Head of caudate nucleus (tissue), 42 donors: ENCODE measurements at regions not wholly inside any gene's neighbourhood (a gene's known extent, or its start where the extent isn't known, plus 50 kb on each side); places are given as distances from the start of the nearest gene placed in this dataset.
A peak's percentile ranks its signal among the peaks of the same experiment; 100 is the strongest.
"Not testable (repeated sequence)": the region's sequence is repeated elsewhere in the genome, so short reads cannot be mapped to it uniquely, and the experiment has no call there.

Source experiments
- DNase-seq, 42 donors: peaks; one replicate each; pipeline versions ENCODE4 v3.0.0 to v3.0.0-alpha.2; 2020 to 2021; ENCODE audit warnings: mixed read lengths in 7 of 42
- intact Hi-C: fragments of 100-400 bp; cut with DNase I; formaldehyde crosslinking; loops from one replicate; pipeline ENCODE4 v1.15.0; 2022

DNA sequence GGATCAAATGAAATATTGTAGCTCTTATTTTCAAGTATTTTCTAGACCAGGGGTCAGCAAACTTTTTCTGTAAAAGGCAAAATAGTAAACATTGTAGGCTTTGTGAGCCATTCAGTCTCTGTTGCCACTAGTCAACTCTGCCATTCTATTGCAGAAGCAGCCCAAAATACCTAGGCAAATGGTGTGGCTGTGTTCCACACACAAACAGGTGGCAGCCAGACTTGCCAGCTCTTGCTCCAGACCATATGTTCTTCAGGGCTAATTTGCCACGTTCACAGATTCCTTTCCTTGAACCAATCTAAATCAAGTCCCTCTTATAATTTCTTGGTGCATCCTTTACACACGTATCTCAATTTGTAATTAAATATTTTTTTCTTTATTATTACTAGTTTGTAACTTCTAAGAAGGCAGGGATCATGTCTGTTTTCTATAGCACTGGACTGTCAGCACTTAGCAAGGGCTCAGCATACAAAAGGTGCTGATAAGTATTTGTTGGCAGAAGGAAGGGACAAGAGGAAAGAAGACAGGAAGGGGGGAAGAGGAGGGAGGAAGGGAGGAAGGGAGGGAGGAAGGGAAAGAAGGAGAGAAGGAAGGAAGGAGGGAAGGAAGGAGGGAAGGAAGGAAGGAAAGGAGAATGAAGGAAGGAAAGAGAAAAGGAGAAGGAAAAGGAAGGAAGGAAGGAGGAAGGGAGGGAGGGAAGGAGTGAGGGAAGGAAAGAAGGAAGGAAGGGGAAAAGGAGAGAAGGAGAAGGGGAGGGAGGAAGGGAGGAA, 106.5 kb upstream of the EDEM3 start:
- intact Hi-C loops, result no loop called here
- DNase-seq, result no peak

DNA sequence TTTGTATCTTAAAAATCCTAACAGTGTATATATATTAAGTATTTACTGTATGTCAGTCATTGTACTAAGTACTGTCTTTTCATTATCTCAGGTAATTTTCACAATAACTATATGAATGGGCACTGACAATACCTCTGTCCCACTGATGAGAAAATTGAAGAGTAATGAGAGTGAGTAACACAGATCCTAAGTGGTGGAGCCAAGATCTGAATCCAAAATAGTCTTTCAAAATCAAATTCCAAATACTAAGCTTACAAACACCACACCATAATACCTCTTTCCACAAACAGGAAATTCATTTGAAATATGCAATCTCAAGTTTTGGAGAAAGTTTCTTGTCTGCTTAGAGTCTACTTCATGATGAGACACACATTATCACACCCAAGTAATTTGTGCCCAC, 105.9 kb upstream of the EDEM3 start:
- DNase-seq, result no peak
- intact Hi-C loops, result no loop called here

DNA sequence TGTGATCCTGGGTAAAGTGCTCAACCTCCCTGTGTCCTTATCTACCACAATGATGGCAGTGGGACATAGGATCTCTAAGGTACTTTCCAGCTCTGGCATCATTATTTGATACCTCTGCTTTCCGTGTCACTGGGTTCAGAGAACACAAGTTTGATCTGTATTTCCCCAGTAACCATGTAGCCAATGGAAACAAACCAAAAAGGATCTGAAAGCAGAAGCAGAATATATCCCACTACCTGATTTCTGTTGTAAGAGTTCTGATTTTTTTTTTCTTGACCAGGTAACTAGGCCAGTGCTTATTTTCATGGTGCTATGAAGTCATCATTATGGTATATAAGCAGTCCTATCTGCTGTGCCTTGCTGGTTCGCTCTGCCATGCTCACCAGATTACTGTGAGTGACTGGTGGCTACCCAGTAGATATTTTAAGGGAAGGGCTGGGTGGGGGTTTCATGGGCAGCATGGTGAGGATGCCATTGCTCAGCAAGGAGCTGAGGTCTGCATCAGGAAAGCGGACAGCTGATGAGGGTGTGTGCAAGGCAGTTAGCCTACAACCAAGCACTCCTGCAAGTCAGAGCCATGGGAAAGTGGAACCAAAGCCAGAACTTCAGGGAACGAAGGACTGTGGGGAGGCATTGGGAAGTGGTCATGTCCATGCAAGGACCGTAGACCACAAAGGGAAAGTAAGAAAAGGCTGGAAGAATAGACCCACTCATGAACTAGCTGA, 104.9 kb upstream of the EDEM3 start:
- intact Hi-C loops, result no loop called here
- DNase-seq, result no peak

DNA sequence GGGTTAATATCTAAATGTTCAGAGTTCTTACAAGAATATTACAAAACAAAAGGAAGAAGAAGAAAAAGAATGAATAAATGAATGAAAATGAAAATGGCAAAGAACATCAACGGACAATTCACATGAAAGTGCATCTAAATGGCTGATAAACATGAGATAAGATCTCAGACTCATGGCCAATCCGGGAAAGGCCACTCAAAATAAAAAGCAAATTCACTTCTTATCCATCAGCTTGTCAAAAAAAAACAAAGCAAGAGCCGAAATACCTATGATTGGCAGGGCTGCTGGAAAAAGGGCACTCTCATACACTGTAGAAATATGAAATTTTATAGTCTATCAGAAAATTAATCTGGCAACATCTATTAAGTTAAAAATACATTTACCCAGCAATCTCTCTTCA, 103.6 kb upstream of the EDEM3 start:
- no peak for DNase-seq
- intact Hi-C loops, result no loop called here

DNA sequence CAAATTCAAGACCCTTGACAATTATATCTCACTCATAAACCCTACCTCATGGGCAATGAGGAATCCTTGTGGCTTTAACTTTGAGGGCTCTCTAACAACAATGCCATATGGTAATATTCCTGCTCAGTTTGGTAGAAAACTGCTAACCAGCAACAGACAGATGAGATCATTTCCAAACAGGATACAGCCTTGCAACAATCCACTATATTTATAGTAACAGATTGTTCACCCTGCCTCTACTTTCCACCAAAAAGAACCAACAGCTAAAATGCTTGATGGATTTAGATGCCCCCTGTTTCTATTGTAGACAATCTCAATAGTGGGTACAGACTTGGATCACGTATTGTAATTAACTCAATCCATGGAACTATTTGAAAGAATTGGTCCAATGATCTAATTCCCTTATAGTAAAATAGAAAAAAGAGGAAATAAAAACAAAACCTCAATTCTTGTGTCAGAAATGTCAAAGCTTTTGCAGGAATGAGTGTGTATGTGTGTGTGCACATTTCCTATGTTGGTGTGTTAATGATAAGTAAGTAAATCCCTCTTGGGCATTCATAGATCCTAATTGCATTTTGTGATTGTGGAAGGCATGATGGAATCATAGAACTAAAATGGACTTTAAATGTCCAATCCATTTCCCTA, 100.0 kb upstream of the EDEM3 start:
- intact Hi-C loops, result no loop called here
- no peak for DNase-seq

DNA sequence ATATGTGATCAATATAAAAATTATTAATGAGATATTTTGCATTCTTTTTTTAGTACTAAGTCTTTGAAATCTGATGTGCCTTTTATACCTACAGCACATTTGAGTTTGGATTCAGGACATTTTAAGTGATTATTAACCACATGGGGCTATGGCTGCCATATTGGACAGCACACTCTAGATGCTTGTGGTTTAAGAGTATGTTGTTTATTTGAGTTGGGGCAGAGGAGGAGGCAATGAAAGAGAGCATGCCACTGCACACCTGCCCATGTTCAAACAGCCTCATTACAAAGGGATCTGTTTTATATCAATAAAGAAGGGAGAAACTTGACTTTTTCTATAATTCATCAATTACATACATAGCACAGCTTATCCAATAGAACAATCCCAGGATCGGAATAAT, 99.4 kb upstream of the EDEM3 start:
- DNase-seq, result no peak
- intact Hi-C loops, result no loop called here

DNA sequence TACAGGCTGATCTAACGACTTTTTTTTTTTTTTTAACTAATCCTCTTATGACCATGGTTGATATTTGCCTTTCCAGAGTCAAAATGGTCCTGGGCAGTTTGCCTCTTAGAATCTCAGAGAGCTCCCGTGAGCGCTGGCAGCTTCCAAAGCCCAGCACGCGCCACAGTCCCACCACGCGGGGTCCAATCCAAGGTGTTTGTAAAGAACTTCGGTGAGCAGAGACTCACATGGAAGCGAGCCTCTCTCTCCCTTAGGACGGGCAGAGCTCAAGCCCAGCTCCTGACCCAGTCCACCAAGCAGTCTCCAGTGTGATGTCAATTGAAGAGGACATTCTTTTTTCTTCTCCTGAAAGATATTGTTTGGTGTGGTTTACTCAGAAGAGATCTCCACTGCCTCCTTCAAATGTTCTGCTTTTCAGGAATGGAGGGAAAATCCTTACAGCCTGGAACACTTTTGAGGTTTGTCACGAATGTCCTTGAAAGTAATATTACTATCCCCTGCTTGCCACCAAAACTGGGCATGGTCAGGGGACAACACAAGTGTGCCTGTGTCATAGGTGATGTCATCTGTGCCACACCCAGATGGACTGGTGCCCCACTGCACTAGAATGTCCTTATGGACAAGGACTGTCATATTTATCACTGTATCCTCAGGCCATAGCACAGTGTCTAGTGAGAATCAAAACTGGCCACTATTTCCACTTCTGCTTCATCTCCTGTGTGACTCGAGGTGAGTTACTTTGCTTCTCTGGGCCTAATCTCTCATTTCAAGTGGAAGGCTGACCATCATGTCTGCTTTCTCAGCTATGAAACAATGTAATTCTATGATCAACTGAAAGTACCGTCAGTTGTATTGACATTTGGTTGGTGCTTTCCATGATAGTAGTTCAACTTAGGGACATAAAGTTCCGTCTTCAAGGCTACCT, 97.4 kb upstream of the EDEM3 start:
- intact Hi-C loops, result no loop called here
- no peak for DNase-seq

DNA sequence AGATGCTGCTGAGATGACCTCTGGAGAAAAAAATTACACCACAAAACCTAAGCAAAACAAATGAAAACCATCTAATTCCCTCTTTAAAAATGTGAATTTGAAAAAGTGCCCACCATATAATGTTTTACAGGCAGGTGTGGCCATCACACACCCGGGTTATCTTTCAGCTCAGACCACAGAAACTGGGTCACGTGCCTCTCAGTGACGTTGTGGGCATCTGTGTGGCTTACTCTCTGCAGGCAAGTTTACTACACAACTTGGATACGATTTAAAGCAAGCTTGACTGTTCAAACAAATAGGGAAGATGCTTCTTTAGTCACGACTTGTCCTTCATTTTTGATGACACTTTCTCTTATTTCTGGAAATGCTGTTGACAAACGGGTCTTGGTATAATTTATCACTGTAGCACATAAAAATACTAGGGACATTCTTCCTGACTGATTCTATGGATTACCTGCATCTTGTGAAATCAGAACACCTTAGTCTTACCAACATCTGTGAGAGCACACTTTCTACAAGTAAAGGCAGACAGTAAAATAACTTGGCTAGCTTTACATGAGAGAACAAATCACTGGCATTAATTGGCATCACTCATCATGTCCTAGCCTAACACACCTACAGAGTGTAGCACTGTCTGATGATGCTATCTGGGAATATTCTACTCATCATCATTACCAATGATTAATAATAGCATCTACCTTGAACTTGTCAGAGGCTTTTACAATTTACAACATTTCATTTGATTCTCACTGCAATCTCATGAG, 89.3 kb upstream of the EDEM3 start:
- intact Hi-C loops, result no loop called here
- no peak for DNase-seq

DNA sequence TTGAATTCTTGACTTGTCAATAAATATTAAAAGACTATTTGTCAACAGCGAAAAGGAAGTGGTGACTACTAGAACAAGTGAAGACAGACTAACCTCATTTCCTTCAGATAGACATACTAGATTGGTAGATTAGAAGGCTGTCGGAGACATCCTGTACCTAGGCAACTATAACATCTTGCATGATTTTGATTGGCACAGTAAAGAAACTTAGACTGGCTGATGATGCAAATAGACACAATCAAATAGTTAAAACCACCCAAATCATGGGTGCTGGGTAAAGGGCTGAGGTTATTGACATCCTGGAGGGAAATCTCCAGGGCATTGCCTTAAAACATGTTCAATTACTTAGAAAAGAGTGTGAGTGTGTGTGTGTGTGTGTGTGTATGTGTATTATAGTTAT, 85.9 kb upstream of the EDEM3 start:
- DNase-seq, result no peak
- intact Hi-C loops, result no loop called here

DNA sequence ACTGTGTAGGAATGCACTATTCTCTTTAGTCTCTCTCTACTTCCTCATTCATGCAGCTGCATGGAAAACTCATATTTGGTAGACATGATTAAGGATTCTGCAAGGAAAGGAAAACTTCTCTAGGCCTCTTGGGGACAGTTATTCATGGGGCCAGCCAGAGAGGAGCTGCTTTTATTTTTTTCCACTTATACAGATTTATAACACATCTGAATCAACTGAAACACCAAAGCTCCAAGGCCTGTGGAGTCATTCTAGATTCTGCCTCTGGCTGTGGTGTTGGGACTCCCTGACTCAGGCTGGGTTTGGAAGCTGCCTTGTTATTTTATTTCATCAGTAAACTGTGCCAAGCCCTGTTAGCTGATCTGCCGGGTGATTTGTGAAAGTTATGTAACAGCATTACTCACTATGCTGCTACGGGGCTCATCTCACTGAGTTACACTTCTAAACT, 83.9 kb upstream of the EDEM3 start:
- peak in 32 of 42 donors; percentile 4 to 80 (median 45) for DNase-seq
- intact Hi-C loops, result no loop called here

DNA sequence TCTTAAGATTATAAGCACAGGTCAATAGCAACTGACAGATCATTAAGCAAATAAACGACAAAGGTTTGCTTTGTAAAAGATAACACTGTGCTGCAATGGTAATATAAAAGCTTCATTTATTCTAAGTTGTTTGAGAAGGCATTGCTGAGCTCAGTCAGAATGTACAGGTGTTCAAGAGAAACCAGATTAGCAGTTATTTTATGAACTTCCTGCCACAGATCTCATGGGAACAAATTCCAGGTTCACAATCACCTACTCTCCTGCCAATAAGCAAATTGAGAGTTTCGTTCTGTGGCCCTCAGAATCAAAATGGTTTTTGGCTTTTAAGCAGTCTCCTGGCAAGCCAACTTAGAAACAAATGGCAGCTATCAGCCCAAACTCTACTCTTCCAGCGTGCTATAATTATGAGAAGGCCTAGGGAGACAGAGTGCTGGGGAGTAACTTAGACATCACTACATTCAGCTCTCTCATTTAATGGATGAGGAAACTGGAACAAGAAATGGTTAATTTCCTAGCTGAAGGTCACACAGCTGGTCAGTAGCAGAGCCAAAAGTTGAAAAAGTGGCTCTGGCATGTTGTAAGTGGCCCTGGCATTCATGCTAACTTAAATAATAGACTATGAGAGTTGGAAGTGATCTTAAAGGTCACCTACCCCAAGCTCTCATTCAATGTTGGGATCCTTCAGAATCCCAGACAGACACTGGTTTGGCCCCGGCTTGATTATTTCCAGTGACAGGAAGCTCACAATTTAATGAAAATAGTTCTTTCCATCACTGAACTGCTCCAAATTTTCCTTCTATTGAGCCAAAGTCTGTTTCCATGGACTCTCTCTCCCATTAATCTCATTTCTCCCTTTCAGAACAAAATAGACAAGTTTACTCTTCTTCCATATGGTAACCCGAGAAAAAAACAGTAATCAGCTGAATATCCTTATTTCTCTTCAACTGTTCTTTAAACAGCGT, 82.6 kb upstream of the EDEM3 start:
- no peak for DNase-seq
- intact Hi-C loops, result no loop called here

DNA sequence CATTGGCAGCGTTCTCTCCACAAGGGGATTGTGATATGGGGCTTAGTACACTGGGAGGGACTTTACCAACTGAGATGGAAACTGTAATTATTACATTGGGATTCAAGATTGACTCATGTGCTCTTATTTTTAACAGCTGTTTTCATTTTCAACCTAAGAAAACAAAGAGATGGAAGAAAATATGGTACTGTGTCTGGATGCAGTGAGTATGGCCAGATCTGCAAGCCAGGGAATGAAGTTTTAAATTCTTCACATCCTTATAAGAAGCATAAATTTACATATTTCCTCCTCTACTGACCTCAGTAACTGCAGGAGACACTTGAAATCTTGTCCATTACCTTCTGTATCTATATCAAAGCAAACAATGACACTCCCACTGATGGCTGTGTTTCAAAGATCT, 81.5 kb upstream of the EDEM3 start:
- DNase-seq, result no peak

DNA sequence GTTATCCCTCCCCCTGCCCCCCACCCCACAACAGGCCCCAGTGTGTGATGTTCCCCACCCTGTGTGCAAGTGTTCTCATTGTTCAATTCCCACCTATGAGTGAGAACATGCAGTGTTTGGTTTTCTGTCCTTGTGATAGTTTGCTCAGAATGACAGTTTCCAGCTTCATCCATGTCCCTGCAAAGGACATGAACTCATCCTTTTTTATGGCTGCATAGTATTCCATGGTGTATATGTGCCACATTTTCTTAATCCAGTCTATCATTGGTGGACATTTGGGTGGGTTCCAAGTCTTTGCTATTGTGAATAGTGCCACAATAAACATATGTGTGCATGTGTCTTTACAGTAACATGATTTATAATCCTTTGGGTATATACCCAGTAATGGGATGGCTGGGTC, 79.3 kb upstream of the EDEM3 start:
- intact Hi-C loops, DNase-seq: not testable (repeated sequence)

More for the DNA sequence above, 81.5 kb upstream of the EDEM3 start:
- intact Hi-C loops, result no loop called here

DNA sequence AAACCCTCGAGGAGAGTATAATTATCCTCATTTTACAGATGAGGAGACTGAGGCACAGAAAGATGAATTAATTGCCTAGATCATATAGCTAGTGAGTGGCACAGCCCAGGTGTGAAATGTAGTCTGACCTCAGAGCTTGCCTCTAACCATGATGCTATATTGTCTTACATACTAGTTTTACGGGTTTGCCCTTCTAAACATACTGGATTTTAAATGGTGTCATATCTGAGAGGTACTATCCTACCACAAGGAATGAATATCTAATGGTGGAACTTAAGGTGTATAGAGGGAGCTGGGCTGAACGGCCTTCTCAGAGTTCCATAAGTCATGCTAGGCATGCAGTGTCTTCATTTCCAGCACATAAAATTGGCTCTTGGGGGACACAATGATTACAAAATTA, 77.9 kb upstream of the EDEM3 start:
- intact Hi-C loops, result no loop called here
- DNase-seq, result no peak

DNA sequence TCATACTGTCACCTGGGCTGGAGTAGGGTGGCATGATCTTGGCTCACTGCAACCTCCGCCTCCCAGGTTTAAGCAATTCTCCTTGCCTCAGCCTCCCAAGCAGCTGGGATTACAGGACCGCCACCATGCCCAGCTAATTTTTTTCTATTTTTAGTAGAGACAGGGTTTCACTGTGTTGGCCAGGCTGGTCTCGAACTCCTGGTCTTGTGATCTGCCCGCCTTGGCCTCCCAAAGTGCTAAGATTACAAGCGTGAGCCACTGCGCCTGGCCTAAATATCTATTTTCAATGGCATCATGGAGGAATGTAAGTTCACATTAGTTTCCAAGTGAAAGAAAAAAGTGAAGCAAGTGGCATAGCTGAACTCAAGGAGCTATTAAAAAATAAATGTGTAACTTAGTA, 74.8 kb upstream of the EDEM3 start:
- DNase-seq, intact Hi-C loops: not testable (repeated sequence)

DNA sequence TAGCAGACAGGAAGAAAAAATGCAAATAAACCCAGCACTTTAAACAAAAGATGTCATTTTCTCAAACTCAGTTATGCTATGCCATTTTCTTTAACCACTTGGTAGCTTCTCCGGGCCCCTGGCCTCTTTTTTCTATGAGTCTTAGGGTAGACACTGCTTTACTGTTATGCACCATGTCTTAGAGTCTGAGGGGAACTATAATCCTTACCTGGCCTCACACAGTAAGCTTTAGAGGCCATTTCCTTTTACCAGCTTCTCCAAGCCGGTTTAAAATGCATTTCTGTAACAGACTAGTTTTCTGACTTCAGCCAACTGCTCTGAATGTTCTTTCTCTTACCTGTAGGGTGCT, 73.7 kb upstream of the EDEM3 start:
- intact Hi-C loops, result no loop called here
- DNase-seq, result no peak

DNA sequence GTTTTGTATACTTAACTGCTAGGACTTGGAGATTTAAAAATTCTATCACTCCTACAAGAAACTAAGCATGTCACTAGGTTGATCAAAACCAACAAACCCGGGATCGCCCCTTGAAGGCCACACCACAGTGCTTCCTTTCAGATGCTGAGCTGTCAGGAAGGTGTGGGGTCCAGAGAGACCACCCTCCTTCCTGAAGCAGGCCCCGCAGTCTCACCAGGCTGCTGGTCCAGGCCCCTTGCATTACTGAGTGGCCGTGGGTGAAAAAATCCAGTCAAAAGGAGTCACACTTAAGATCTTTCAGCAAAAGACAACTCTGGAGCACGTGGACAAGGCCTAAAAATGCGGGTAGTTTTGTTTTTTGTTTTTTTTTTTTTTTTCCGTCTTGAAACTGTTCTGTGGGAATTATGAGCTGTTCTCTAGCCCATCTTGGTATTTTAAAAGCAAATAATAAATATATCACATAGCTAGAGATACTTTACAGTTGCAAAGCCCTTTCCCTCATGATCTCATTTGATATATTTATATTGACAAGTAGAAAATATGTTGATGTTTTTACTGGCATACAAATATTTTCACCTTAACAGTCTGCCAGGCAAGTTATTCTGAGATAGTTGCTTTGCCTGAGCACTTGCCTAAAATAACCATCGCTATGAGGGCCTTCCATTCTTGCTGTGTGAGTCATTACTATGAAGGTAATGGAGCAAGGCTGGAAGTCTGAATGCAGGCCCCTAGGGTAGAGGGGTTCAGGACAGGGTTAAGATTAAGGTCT, 73.1 kb upstream of the EDEM3 start:
- intact Hi-C loops, result no loop called here

More for the DNA sequence above, 73.1 kb upstream of the EDEM3 start:
- DNase-seq, result no peak
